ENCODE measurements at regions not wholly inside any gene's neighbourhood (a gene's known extent, or its start where the extent isn't known, plus 50 kb on each side); places are given as distances from the start of the nearest gene placed in this dataset.
A peak's percentile ranks its signal among the peaks of the same experiment; 100 is the strongest.

DNA sequence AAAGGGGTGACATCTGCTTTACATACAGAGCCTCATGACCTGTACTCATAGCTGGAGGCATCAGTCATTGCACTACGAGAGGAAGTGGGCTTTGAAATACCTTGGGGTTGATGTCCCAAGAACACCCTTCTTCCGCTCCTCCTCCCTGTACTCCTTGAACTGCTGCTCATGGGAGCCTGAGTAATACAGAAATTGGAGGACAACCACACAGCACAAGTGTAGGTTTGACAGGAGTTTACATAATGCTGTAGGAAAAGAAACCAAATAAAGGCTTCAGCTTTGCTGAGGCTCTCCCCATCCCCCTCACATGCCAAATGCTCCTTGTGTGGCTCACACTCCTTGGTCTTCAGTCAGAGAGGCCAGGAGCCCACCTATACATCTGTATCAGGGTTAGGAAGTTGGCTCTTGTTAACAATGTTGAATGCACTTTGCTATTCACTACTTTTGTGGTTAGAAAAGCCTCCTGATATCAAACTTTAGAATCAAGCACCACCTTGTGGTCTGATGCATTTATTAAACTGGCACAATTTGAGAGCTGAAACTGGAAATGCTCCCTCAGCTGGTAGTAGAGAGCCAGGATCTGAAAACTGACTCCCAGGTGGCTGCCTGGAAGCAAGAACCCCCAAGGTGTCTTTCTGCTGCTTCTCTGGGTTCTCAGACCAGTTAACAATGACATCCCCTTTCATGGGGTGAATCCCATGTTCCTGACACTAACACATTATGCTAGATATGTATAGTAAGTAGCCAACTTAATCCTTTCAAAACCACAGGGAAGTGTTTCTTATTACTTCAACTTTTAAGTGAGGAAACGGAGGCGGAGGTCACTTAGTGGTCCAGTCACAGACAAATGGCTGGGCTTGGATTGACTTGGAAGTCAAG is 56.2 kb upstream of the EDN1 start:
- Histone ChIP-seq H3K9ac (no peak overlapping the region), H3F3A (replicated peaks; ENCODE audit: insufficient read depth) (peaks cover 9% of the 10 kb centered on the region), H2AFZ (ENCODE audit: low read depth) (no peak overlapping the region), H3K9me2 (no peaks in the 10 kb centered on the region), H3K4me2 (peak overlapping the region; percentile 56; the same call in 1 of the 2 replicates), H3K4me3 (ENCODE audit: low read depth in 2 of 2, low read length in 1 of 2) (no peak overlapping the region), H3K79me2 (ENCODE audit: insufficient read depth) (no peaks in the 10 kb centered on the region), H3K27ac (ENCODE audit: low read depth in 2 of 2, low read length in 1 of 2) (no peak overlapping the region), H3K4me1 (ENCODE audit: control insufficient read depth in 1 of 2, insufficient read depth in 2 of 2, low read depth in 1 of 2, low read length in 1 of 2) (peaks cover 3 to 4% of the 10 kb centered on the region in 2 experiments; a peak in 1 of 4 replicates), H3K27me3 (ENCODE audit: insufficient read depth) (no peaks in the 10 kb centered on the region), H3K9me3 (no peaks in the 10 kb centered on the region), H3K36me3 (replicated peaks in 1 of 2; ENCODE audit: control insufficient read depth in 1 of 2, insufficient read depth in 2 of 2, low read length in 1 of 2) (no peaks in the 10 kb centered on the region), H4K20me1 (ENCODE audit: insufficient read depth) (no peaks in the 10 kb centered on the region)
- CTCF ChIA-PET = interaction anchor here (0.6 to 2.2 kb wide), 51 partner anchors 9 to 1282 kb away, joined by 3 to 78 read pairs (median 4); partner anchors contain the start of gene EDN1
- POLR2A ChIA-PET = no interaction called here
- WGBS (ENCODE audit: low lambda C conversion rate) = 93% methylated on average over 4 of the region's 4 CpGs
- TF ChIP-seq, protein P1, sequence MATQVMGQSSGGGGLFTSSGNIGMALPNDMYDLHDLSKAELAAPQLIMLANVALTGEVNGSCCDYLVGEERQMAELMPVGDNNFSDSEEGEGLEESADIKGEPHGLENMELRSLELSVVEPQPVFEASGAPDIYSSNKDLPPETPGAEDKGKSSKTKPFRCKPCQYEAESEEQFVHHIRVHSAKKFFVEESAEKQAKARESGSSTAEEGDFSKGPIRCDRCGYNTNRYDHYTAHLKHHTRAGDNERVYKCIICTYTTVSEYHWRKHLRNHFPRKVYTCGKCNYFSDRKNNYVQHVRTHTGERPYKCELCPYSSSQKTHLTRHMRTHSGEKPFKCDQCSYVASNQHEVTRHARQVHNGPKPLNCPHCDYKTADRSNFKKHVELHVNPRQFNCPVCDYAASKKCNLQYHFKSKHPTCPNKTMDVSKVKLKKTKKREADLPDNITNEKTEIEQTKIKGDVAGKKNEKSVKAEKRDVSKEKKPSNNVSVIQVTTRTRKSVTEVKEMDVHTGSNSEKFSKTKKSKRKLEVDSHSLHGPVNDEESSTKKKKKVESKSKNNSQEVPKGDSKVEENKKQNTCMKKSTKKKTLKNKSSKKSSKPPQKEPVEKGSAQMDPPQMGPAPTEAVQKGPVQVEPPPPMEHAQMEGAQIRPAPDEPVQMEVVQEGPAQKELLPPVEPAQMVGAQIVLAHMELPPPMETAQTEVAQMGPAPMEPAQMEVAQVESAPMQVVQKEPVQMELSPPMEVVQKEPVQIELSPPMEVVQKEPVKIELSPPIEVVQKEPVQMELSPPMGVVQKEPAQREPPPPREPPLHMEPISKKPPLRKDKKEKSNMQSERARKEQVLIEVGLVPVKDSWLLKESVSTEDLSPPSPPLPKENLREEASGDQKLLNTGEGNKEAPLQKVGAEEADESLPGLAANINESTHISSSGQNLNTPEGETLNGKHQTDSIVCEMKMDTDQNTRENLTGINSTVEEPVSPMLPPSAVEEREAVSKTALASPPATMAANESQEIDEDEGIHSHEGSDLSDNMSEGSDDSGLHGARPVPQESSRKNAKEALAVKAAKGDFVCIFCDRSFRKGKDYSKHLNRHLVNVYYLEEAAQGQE (IDR thresholded peaks at IDR 0.05; ENCODE audit: low read depth, low read length) = no peak
- TF ChIP-seq NRF1 (IDR thresholded peaks at IDR 0.05; ENCODE audit: low read depth, low read length) = 0 out of 2 replicates have a peak, but pooled peaks have one; percentile 12
- TF ChIP-seq CTCF (IDR thresholded peaks at IDR 0.05) = peak; percentile 89
- peak; percentile 92 for TF ChIP-seq RAD21 (IDR thresholded peaks at IDR 0.05; ENCODE audit: low read length)
- TF ChIP-seq CHD2 (IDR thresholded peaks at IDR 0.05; ENCODE audit: low read length, partially characterized antibody) = peak; percentile 13
- peak; percentile 97 for TF ChIP-seq SMC3 (IDR thresholded peaks at IDR 0.05; ENCODE audit: low read depth, low read length)
- no peak for TF ChIP-seq EZH2phosphoT487 (IDR thresholded peaks at IDR 0.05; ENCODE audit: borderline replicate concordance, low read depth)
- TF ChIP-seq TEAD4 (IDR thresholded peaks at IDR 0.05; ENCODE audit: borderline replicate concordance, insufficient read depth) = no peak
- TF ChIP-seq GATA2 (CRISPR knock-in tag; IDR thresholded peaks at IDR 0.05) = no peak
- DNase-seq = peak; percentile 52

GRCh38 chr6:12235341-12235740 is 54.8 kb upstream of the EDN1 start:
- H3K4me1 ChIP-seq (ENCODE audit: control insufficient read depth in 1 of 2, insufficient read depth in 2 of 2, low read depth in 1 of 2, low read length in 1 of 2) = peaks cover 3 to 4% of the 10 kb centered on the region in 2 experiments; a peak in 1 of 4 replicates

More at GRCh38 chr6:12235341-12235740, 54.8 kb upstream of the EDN1 start:
- Histone ChIP-seq H3K36me3 (replicated peaks in 1 of 2; ENCODE audit: control insufficient read depth in 1 of 2, insufficient read depth in 2 of 2, low read length in 1 of 2) (no peaks in the 10 kb centered on the region), H3K27ac (ENCODE audit: low read depth in 2 of 2, low read length in 1 of 2) (no peak overlapping the region), H3F3A (replicated peaks; ENCODE audit: insufficient read depth) (peaks cover 9% of the 10 kb centered on the region), H3K4me2 (no peak overlapping the region), H4K20me1 (ENCODE audit: insufficient read depth) (no peaks in the 10 kb centered on the region), H3K9me3 (no peaks in the 10 kb centered on the region), H2AFZ (ENCODE audit: low read depth) (no peak overlapping the region), H3K9me2 (no peaks in the 10 kb centered on the region), H3K79me2 (ENCODE audit: insufficient read depth) (no peaks in the 10 kb centered on the region), H3K9ac (no peak overlapping the region), H3K27me3 (ENCODE audit: insufficient read depth) (no peaks in the 10 kb centered on the region), H3K4me3 (ENCODE audit: low read depth in 2 of 2, low read length in 1 of 2) (no peak overlapping the region)
- TF ChIP-seq CHD2 (IDR thresholded peaks at IDR 0.05; ENCODE audit: low read length, partially characterized antibody) (no peak), GATA2 (CRISPR knock-in tag; IDR thresholded peaks at IDR 0.05) (no peak), FOXJ3 (CRISPR knock-in tag; IDR thresholded peaks at IDR 0.05) (no peak), TAF1 (IDR thresholded peaks at IDR 0.05; ENCODE audit: borderline replicate concordance, low read depth, low read length) (no peak)
- 87% methylated on average over 5 of the region's 5 CpGs for WGBS (ENCODE audit: low lambda C conversion rate)
- DNase-seq = no peak
- CTCF ChIA-PET = no interaction called here
- POLR2A ChIA-PET = no interaction called here

Measured in SK-N-SH (cell line).